Body of pancreas (tissue), 4 donors: ENCODE measurements at regions not wholly inside any gene's neighbourhood (a gene's known extent, or its start where the extent isn't known, plus 50 kb on each side); places are given as distances from the start of the nearest gene placed in this dataset.

Source experiments
- CTCF ChIP-seq, 7 experiments: fragments of 450-650 bp in 4 of 7; fragments of 200-600 bp in 3 of 7; sonication (generic) in 3 of 7; IDR thresholded peaks; one replicate each; pipeline ENCODE4 v1.5.1; 2016 to 2019; ENCODE audit warnings: antibody characterized with exemption in 7 of 7
- POLR2A ChIP-seq, 3 donors: fragments of 450-650 bp; IDR thresholded peaks; one replicate each; pipeline ENCODE4 v1.6.1; 2016; ENCODE audit warnings: antibody characterized with exemption in 3 of 3, mild to moderate bottlenecking in 2 of 3

GRCh38 chr6:44737829-44738528, 350.5 kb downstream of the CDC5L start:
- TF ChIP-seq CTCF (IDR thresholded peaks at IDR 0.05): no peak
- TF ChIP-seq POLR2A (IDR thresholded peaks at IDR 0.05): no peak
